Spleen (tissue), 11 donors: ENCODE measurements at regions not wholly inside any gene's neighbourhood (a gene's known extent, or its start where the extent isn't known, plus 50 kb on each side); places are given as distances from the start of the nearest gene placed in this dataset.

Experiments used
- DNase-seq: peaks from one replicate; pipeline ENCODE4 v3.0.0-alpha.2; 2020
- H3K27ac ChIP-seq, 8 donors: fragments of 200-600 bp; sonication (generic) in 7 of 8; 1 replicate in 4 of 8; 2 replicates in 4 of 8; pipeline versions ENCODE4 v1.5.0 to v1.8.0; 2016 to 2021; ENCODE audit warnings: inconsistent platforms in 4 of 8, mild to moderate bottlenecking in 4 of 8, moderate library complexity in 1 of 8
- H3K27me3 ChIP-seq, 7 donors: fragments of 200-600 bp; sonication (generic) in 6 of 7; replicated peaks in 1 of 7; 1 replicate in 4 of 7; 2 replicates in 3 of 7; pipeline versions ENCODE4 v1.5.0 to v1.8.0; 2016 to 2021; ENCODE audit warnings: inconsistent platforms in 3 of 7, mild to moderate bottlenecking in 1 of 7
- H3K36me3 ChIP-seq, 6 donors: fragments of 200-600 bp; sonication (generic) in 5 of 6; 1 replicate in 4 of 6; 2 replicates in 2 of 6; pipeline versions ENCODE4 v1.5.0 to v1.8.0; 2016 to 2021; ENCODE audit warnings: inconsistent platforms in 2 of 6
- H3K4me1 ChIP-seq, 6 donors: fragments of 200-600 bp; sonication (generic) in 5 of 6; 1 replicate in 3 of 6; 2 replicates in 3 of 6; pipeline versions ENCODE4 v1.5.0 to v1.8.0; 2016 to 2021; ENCODE audit warnings: inconsistent platforms in 3 of 6
- H3K4me3 ChIP-seq, 8 donors: fragments of 200-600 bp; sonication (generic) in 7 of 8; 1 replicate in 4 of 8; 2 replicates in 4 of 8; pipeline versions ENCODE4 v1.5.0 to v1.8.0; 2016 to 2021; ENCODE audit warnings: inconsistent platforms in 4 of 8, mild to moderate bottlenecking in 4 of 8, moderate library complexity in 2 of 8
- H3K9me3 ChIP-seq, 8 donors: fragments of 200-600 bp; sonication (generic) in 7 of 8; 1 replicate in 4 of 8; 2 replicates in 4 of 8; pipeline versions ENCODE4 v1.5.0 to v1.8.0; 2016 to 2021; ENCODE audit warnings: inconsistent platforms in 4 of 8
- CTCF ChIP-seq, 11 experiments: fragments of 200-600 bp in 7 of 11; fragments of 450-650 bp in 4 of 11; sonication (generic) in 4 of 11; IDR thresholded peaks in 8 of 11; conservative IDR thresholded peaks in 3 of 11; 1 replicate in 7 of 11; 2 replicates in 4 of 11; pipeline versions ENCODE4 v1.4.0 to v1.8.0; 2016 to 2021; ENCODE audit warnings: antibody characterized with exemption in 11 of 11, inconsistent platforms in 4 of 11, mild to moderate bottlenecking in 1 of 11
- POLR2A ChIP-seq, 3 donors: fragments of 450-650 bp; IDR thresholded peaks; one replicate each; pipeline ENCODE4 v1.5.1; 2017; ENCODE audit warnings: antibody characterized with exemption in 3 of 3, mild to moderate bottlenecking in 1 of 3
- POLR2AphosphoS5 ChIP-seq, 3 donors: sonication (generic); formaldehyde crosslinking; IDR thresholded peaks; one replicate each; pipeline ENCODE4 v1.5.1; 2017; ENCODE audit warnings: antibody characterized with exemption in 3 of 3
- WGBS, 5 donors: extraction: QIAGEN DNeasy Blood & Tissue Kit in 3 of 5; methylation state at CpG; one replicate each; pipeline versions ENCODE4 v1.1.5 to v1.1.7; 2013 to 2018; 5-methylcytosine and 5-hydroxymethylcytosine counted together
- intact Hi-C: fragments of 100-400 bp; cut with DNase I; formaldehyde crosslinking; loops from one replicate; pipeline ENCODE4 v1.15.0; 2023; ENCODE audit warnings: low total_unique reads
- donor health status: healthy with polysubstance abuse.
- donor health status: DM: no; HTN: no; CAD: no; lungs with moderate emphysema.
- donor health status: DM: no; HTN: no; CAD: no.
- donor health status: Bipolar disorder and iron deficiency.
- donor health status: healthy.
- donor health status: DM: no; HTN: no; CAD: no.
- donor health status: DM: yes; HTN: yes; CAD: no.

GRCh38 chr7:68663392-68663791 lies 934.9 kb upstream of the AUTS2 start:
- TF ChIP-seq POLR2A (IDR thresholded peaks at IDR 0.05) = no peak
- no peak for TF ChIP-seq CTCF (IDR thresholded peaks at IDR 0.05 in 8 of 11, conservative IDR thresholded peaks at IDR 0.05 in 3 of 11)
- TF ChIP-seq POLR2AphosphoS5 (IDR thresholded peaks at IDR 0.05) = no peak
- Histone ChIP-seq H3K4me3 (no peak overlapping the region), H3K4me1 (no peaks in the 10 kb centered on the region), H3K36me3 (no peaks in the 10 kb centered on the region), H3K9me3 (no peaks in the 10 kb centered on the region), H3K27me3 (no peaks in the 10 kb centered on the region), H3K27ac (no peak overlapping the region)
- intact Hi-C loops = no loop called here
- 46 to 75% (median 71%) methylated on average over 1 of the region's 1 CpG for WGBS, 5 donors
- no peak for DNase-seq

GRCh38 chr7:68671046-68671445 lies 927.2 kb upstream of the AUTS2 start:
- H3K4me3 ChIP-seq = no peak overlapping the region
- peaks cover 0 to 46% (median 8%) of the 10 kb centered on the region in 8 donors for H3K9me3 ChIP-seq
- intact Hi-C loops = no loop called here
- WGBS, 5 donors = 69 to 94% (median 79%) methylated on average over 2 of the region's 2 CpGs
- DNase-seq = no peak
- no peaks in the 10 kb centered on the region for H3K4me1 ChIP-seq
- H3K27me3 ChIP-seq = no peaks in the 10 kb centered on the region
- TF ChIP-seq POLR2A (IDR thresholded peaks at IDR 0.05) (no peak), POLR2AphosphoS5 (IDR thresholded peaks at IDR 0.05) (no peak), CTCF (IDR thresholded peaks at IDR 0.05 in 8 of 11, conservative IDR thresholded peaks at IDR 0.05 in 3 of 11) (no peak)
- H3K36me3 ChIP-seq = no peaks in the 10 kb centered on the region
- no peak overlapping the region for H3K27ac ChIP-seq

- no peak overlapping the region for H3K4me3 ChIP-seq
- 79 to 90% (median 86%) methylated on average over 2 of the region's 2 CpGs for WGBS, 5 donors
- no peak for DNase-seq
Measured at GRCh38 chr7:68671671-68672070, 926.6 kb upstream of the AUTS2 start.

GRCh38 chr7:68674826-68675225 lies 923.4 kb upstream of the AUTS2 start:
- TF ChIP-seq POLR2AphosphoS5 (IDR thresholded peaks at IDR 0.05) (no peak), CTCF (IDR thresholded peaks at IDR 0.05 in 8 of 11, conservative IDR thresholded peaks at IDR 0.05 in 3 of 11) (no peak), POLR2A (IDR thresholded peaks at IDR 0.05) (no peak)
- 84 to 91% (median 90%) methylated on average over 3 of the region's 3 CpGs for WGBS, 5 donors
- no peak overlapping the region for H3K27ac ChIP-seq

More at GRCh38 chr7:68671671-68672070, 926.6 kb upstream of the AUTS2 start:
- no peak overlapping the region for H3K27ac ChIP-seq
- peaks cover 0 to 46% (median 9%) of the 10 kb centered on the region in 8 donors for H3K9me3 ChIP-seq
- no peaks in the 10 kb centered on the region for H3K27me3 ChIP-seq
- TF ChIP-seq CTCF (IDR thresholded peaks at IDR 0.05 in 8 of 11, conservative IDR thresholded peaks at IDR 0.05 in 3 of 11) (no peak), POLR2A (IDR thresholded peaks at IDR 0.05) (no peak), POLR2AphosphoS5 (IDR thresholded peaks at IDR 0.05) (no peak)
- intact Hi-C loops = no loop called here
- no peaks in the 10 kb centered on the region for H3K36me3 ChIP-seq
- no peaks in the 10 kb centered on the region for H3K4me1 ChIP-seq

More at GRCh38 chr7:68674826-68675225, 923.4 kb upstream of the AUTS2 start:
- Histone ChIP-seq H3K9me3 (peaks cover 0 to 46% (median 11%) of the 10 kb centered on the region in 8 donors), H3K27me3 (no peaks in the 10 kb centered on the region), H3K4me3 (no peak overlapping the region), H3K4me1 (no peaks in the 10 kb centered on the region), H3K36me3 (no peaks in the 10 kb centered on the region)
- intact Hi-C loops = no loop called here
- no peak for DNase-seq
